ENCODE measurements at regions not wholly inside any gene's neighbourhood (a gene's known extent, or its start where the extent isn't known, plus 50 kb on each side); places are given as distances from the start of the nearest gene placed in this dataset.

- TF ChIP-seq CHD7 (IDR thresholded peaks at IDR 0.05; ENCODE audit: low read depth, low read length) (no peak), TCF15 (CRISPR knock-in tag; IDR thresholded peaks at IDR 0.05) (no peak)
These were observed 525.3 kb upstream of the ZNF385D start (continued) for GRCh38 chr3:22276351-22276750.
